Activated naive CD4-positive, alpha-beta T cell treated with anti-CD3 and anti-CD28 coated beads, Interleukin-2, amount 50 U/mL, for 24 hours (primary cell): ENCODE measurements at regions not wholly inside any gene's neighbourhood (a gene's known extent, or its start where the extent isn't known, plus 50 kb on each side); places are given as distances from the start of the nearest gene placed in this dataset.
"Not testable (repeated sequence)": the region's sequence is repeated elsewhere in the genome, so short reads cannot be mapped to it uniquely, and the experiment has no call there.

Experiments used
- H3K27ac Mint-ChIP-seq: one replicate; pipeline ENCODE4 v1.8.0; 2021; ENCODE audit warnings: mild to moderate bottlenecking, mixed read lengths
- H3K27me3 Mint-ChIP-seq: one replicate; pipeline ENCODE4 v1.8.0; 2021; ENCODE audit warnings: mixed read lengths
- H3K36me3 Mint-ChIP-seq: one replicate; pipeline ENCODE4 v1.8.0; 2021; ENCODE audit warnings: mixed read lengths
- H3K4me1 Mint-ChIP-seq: one replicate; pipeline ENCODE4 v1.8.0; 2021; ENCODE audit warnings: mixed read lengths
- H3K4me3 Mint-ChIP-seq: one replicate; pipeline ENCODE4 v1.8.0; 2021; ENCODE audit warnings: mild to moderate bottlenecking, mixed read lengths
- H3K9me3 Mint-ChIP-seq: one replicate; pipeline ENCODE4 v1.8.0; 2021; ENCODE audit warnings: mixed read lengths

- H3K27me3 Mint-ChIP-seq = peaks cover 3% of the 10 kb centered on the region
- no peaks in the 10 kb centered on the region for H3K4me1 Mint-ChIP-seq
- no peak overlapping the region for H3K27ac Mint-ChIP-seq
- H3K36me3 Mint-ChIP-seq = no peaks in the 10 kb centered on the region
- no peaks in the 10 kb centered on the region for H3K9me3 Mint-ChIP-seq
- H3K4me3 Mint-ChIP-seq = no peak overlapping the region
Observed at GRCh38 chr4:10875144-10875799, 190.7 kb upstream of the CLNK start.

- no peaks in the 10 kb centered on the region for H3K4me1 Mint-ChIP-seq
- no peaks in the 10 kb centered on the region for H3K9me3 Mint-ChIP-seq
- H3K27me3 Mint-ChIP-seq = no peaks in the 10 kb centered on the region
- no peaks in the 10 kb centered on the region for H3K36me3 Mint-ChIP-seq
- H3K27ac Mint-ChIP-seq = no peak overlapping the region
- no peak overlapping the region for H3K4me3 Mint-ChIP-seq
Observed at GRCh38 chr4:10873809-10874208, 189.2 kb upstream of the CLNK start.

- no peak overlapping the region for H3K4me3 Mint-ChIP-seq
Observed at GRCh38 chr4:10872833-10873517, 188.4 kb upstream of the CLNK start.

GRCh38 chr4:10866666-10867065, 182.1 kb upstream of the CLNK start:
- Mint-ChIP-seq H3K4me1 (no peaks in the 10 kb centered on the region), H3K4me3 (no peak overlapping the region), H3K9me3 (no peaks in the 10 kb centered on the region), H3K27ac (no peak overlapping the region), H3K27me3 (no peaks in the 10 kb centered on the region), H3K36me3 (no peaks in the 10 kb centered on the region)

More at GRCh38 chr4:10872833-10873517, 188.4 kb upstream of the CLNK start:
- Mint-ChIP-seq H3K27me3 (no peaks in the 10 kb centered on the region), H3K27ac (no peak overlapping the region), H3K9me3 (no peaks in the 10 kb centered on the region), H3K36me3 (no peaks in the 10 kb centered on the region), H3K4me1 (no peaks in the 10 kb centered on the region)

- Mint-ChIP-seq H3K9me3 (peaks cover 5% of the 10 kb centered on the region), H3K4me1 (no peaks in the 10 kb centered on the region)
Observed at GRCh38 chr4:10861036-10861435, 176.5 kb upstream of the CLNK start.

GRCh38 chr4:10856271-10856782, 171.8 kb upstream of the CLNK start:
- H3K27ac Mint-ChIP-seq = no peak overlapping the region

More at GRCh38 chr4:10861036-10861435, 176.5 kb upstream of the CLNK start:
- no peak overlapping the region for H3K4me3 Mint-ChIP-seq
- H3K36me3 Mint-ChIP-seq = no peaks in the 10 kb centered on the region
- H3K27me3 Mint-ChIP-seq = no peaks in the 10 kb centered on the region
- H3K27ac Mint-ChIP-seq = no peak overlapping the region

GRCh38 chr4:10853196-10853595, 168.6 kb upstream of the CLNK start:
- no peaks in the 10 kb centered on the region for H3K36me3 Mint-ChIP-seq
- H3K4me1 Mint-ChIP-seq = no peaks in the 10 kb centered on the region
- H3K27ac Mint-ChIP-seq = no peak overlapping the region
- H3K4me3 Mint-ChIP-seq = no peak overlapping the region
- no peaks in the 10 kb centered on the region for H3K27me3 Mint-ChIP-seq
- H3K9me3 Mint-ChIP-seq = peaks cover 1% of the 10 kb centered on the region

More at GRCh38 chr4:10856271-10856782, 171.8 kb upstream of the CLNK start:
- Mint-ChIP-seq H3K27me3 (no peaks in the 10 kb centered on the region), H3K36me3 (no peaks in the 10 kb centered on the region), H3K9me3 (peaks cover 5% of the 10 kb centered on the region), H3K4me3 (no peak overlapping the region), H3K4me1 (no peaks in the 10 kb centered on the region)

- H3K9me3 Mint-ChIP-seq = no peaks in the 10 kb centered on the region
- H3K36me3 Mint-ChIP-seq = no peaks in the 10 kb centered on the region
- no peak overlapping the region for H3K4me3 Mint-ChIP-seq
- no peak overlapping the region for H3K27ac Mint-ChIP-seq
- H3K4me1 Mint-ChIP-seq = no peaks in the 10 kb centered on the region
- no peaks in the 10 kb centered on the region for H3K27me3 Mint-ChIP-seq
Observed at GRCh38 chr4:10841697-10842096, 157.1 kb upstream of the CLNK start.

GRCh38 chr4:10837151-10837550, 152.6 kb upstream of the CLNK start:
- no peaks in the 10 kb centered on the region for H3K9me3 Mint-ChIP-seq
- H3K27me3 Mint-ChIP-seq = no peaks in the 10 kb centered on the region
- no peaks in the 10 kb centered on the region for H3K4me1 Mint-ChIP-seq
- H3K36me3 Mint-ChIP-seq = no peaks in the 10 kb centered on the region
- no peak overlapping the region for H3K4me3 Mint-ChIP-seq
- no peak overlapping the region for H3K27ac Mint-ChIP-seq

GRCh38 chr4:10832806-10833628, 148.4 kb upstream of the CLNK start:
- no peak overlapping the region for H3K4me3 Mint-ChIP-seq
- no peaks in the 10 kb centered on the region for H3K36me3 Mint-ChIP-seq
- no peaks in the 10 kb centered on the region for H3K9me3 Mint-ChIP-seq
- no peak overlapping the region for H3K27ac Mint-ChIP-seq
- no peaks in the 10 kb centered on the region for H3K27me3 Mint-ChIP-seq
- no peaks in the 10 kb centered on the region for H3K4me1 Mint-ChIP-seq

GRCh38 chr4:10831727-10832408, 147.3 kb upstream of the CLNK start:
- no peak overlapping the region for H3K4me3 Mint-ChIP-seq
- no peaks in the 10 kb centered on the region for H3K4me1 Mint-ChIP-seq
- H3K9me3 Mint-ChIP-seq = no peaks in the 10 kb centered on the region
- H3K27me3 Mint-ChIP-seq = no peaks in the 10 kb centered on the region
- H3K27ac Mint-ChIP-seq = no peak overlapping the region
- H3K36me3 Mint-ChIP-seq = no peaks in the 10 kb centered on the region

- H3K4me3 Mint-ChIP-seq, H3K9me3 Mint-ChIP-seq, H3K27me3 Mint-ChIP-seq, H3K27ac Mint-ChIP-seq, H3K36me3 Mint-ChIP-seq, H3K4me1 Mint-ChIP-seq: not testable (repeated sequence)
Observed at GRCh38 chr4:10828918-10829538, 144.5 kb upstream of the CLNK start.

- Mint-ChIP-seq H3K27ac (no peak overlapping the region), H3K36me3 (no peaks in the 10 kb centered on the region), H3K9me3 (no peaks in the 10 kb centered on the region), H3K27me3 (no peaks in the 10 kb centered on the region), H3K4me3 (no peak overlapping the region), H3K4me1 (no peaks in the 10 kb centered on the region)
Observed at GRCh38 chr4:10821826-10822225, 137.3 kb upstream of the CLNK start.

- Mint-ChIP-seq H3K27me3 (no peaks in the 10 kb centered on the region), H3K27ac (no peak overlapping the region), H3K4me1 (no peaks in the 10 kb centered on the region), H3K4me3 (no peak overlapping the region), H3K36me3 (no peaks in the 10 kb centered on the region), H3K9me3 (peaks cover 4% of the 10 kb centered on the region)
Observed at GRCh38 chr4:10816571-10816970, 132.0 kb upstream of the CLNK start.

GRCh38 chr4:10811991-10812390, 127.4 kb upstream of the CLNK start:
- Mint-ChIP-seq H3K36me3 (no peaks in the 10 kb centered on the region), H3K4me3 (no peak overlapping the region), H3K9me3 (peaks cover 4% of the 10 kb centered on the region), H3K27ac (no peak overlapping the region), H3K4me1 (no peaks in the 10 kb centered on the region), H3K27me3 (no peaks in the 10 kb centered on the region)
